Mesenchymal stem cell (in vitro differentiated cells and primary cell): ENCODE measurements at regions not wholly inside any gene's neighbourhood (a gene's known extent, or its start where the extent isn't known, plus 50 kb on each side); places are given as distances from the start of the nearest gene placed in this dataset.

ENCODE experiments used
- DNase-seq: peaks from one replicate; pipeline ENCODE4 v3.0.0-alpha.2; 2013
- H2AFZ ChIP-seq: one replicate; pipeline ENCODE4 v1.6.1; 2013; ENCODE audit warnings: low read depth, mild to moderate bottlenecking, control low read depth, inconsistent platforms, low read length, moderate library complexity
- H2AK5ac ChIP-seq: 2 replicates; pipeline ENCODE4 v1.6.1; 2013; ENCODE audit warnings: low read length, moderate library complexity, mild to moderate bottlenecking, inconsistent platforms; ENCODE audit not compliant: severe bottlenecking
- H2BK120ac ChIP-seq: one replicate; pipeline ENCODE4 v1.6.1; 2013; ENCODE audit warnings: low read depth, mild to moderate bottlenecking, inconsistent platforms, low read length, moderate library complexity
- H2BK12ac ChIP-seq, 2 experiments: one replicate each; pipeline ENCODE4 v1.6.1; 2013; ENCODE audit warnings: inconsistent platforms in 2 of 2, low read length in 2 of 2, mild to moderate bottlenecking in 2 of 2, moderate library complexity in 2 of 2, control low read depth in 1 of 2
- H2BK15ac ChIP-seq: one replicate; pipeline ENCODE4 v1.6.1; 2013; ENCODE audit warnings: mild to moderate bottlenecking, low read depth, inconsistent platforms; ENCODE audit not compliant: poor library complexity, severe bottlenecking
- H2BK5ac ChIP-seq: 2 replicates; pipeline ENCODE4 v1.6.1; 2013; ENCODE audit warnings: low read depth, mild to moderate bottlenecking, low read length, control low read depth, inconsistent platforms; ENCODE audit not compliant: poor library complexity, severe bottlenecking
- H3K14ac ChIP-seq, 2 experiments: one replicate each; pipeline ENCODE4 v1.6.1; 2013; ENCODE audit warnings: inconsistent platforms in 2 of 2, low read length in 2 of 2, control low read depth in 1 of 2, mild to moderate bottlenecking in 1 of 2, moderate library complexity in 1 of 2
- H3K18ac ChIP-seq, 2 experiments: one replicate each; pipeline ENCODE4 v1.6.1; 2013; ENCODE audit warnings: inconsistent platforms in 2 of 2, low read length in 2 of 2, control low read depth in 1 of 2, low read depth in 1 of 2, mild to moderate bottlenecking in 1 of 2
- H3K23ac ChIP-seq, 2 experiments: one replicate each; pipeline ENCODE4 v1.6.1; 2013; ENCODE audit warnings: inconsistent platforms in 2 of 2, low read length in 2 of 2, mild to moderate bottlenecking in 2 of 2, moderate library complexity in 2 of 2, control low read depth in 1 of 2
- H3K27ac ChIP-seq: 2 replicates; pipeline ENCODE4 v1.5.1; 2013; ENCODE audit warnings: mild to moderate bottlenecking, moderate library complexity, low read length, control low read depth, inconsistent platforms; ENCODE audit not compliant: poor library complexity, severe bottlenecking
- H3K27me3 ChIP-seq, 2 experiments: 2 replicates each; pipeline versions ENCODE4 v1.6.1 to v1.7.0; 2013; ENCODE audit warnings: low read length in 2 of 2, mild to moderate bottlenecking in 2 of 2, moderate library complexity in 2 of 2, control low read depth in 1 of 2, inconsistent platforms in 1 of 2; ENCODE audit not compliant: control insufficient read depth in 1 of 2, insufficient read depth in 1 of 2
- H3K36me3 ChIP-seq, 2 experiments: 2 replicates each; pipeline versions ENCODE4 v1.6.1 to v1.7.0; 2013; ENCODE audit warnings: low read length in 2 of 2, control low read depth in 1 of 2, inconsistent platforms in 1 of 2, low read depth in 1 of 2, mild to moderate bottlenecking in 1 of 2; ENCODE audit not compliant: insufficient read depth in 2 of 2, control insufficient read depth in 1 of 2
- H3K4ac ChIP-seq, 2 experiments: one replicate each; pipeline ENCODE4 v1.6.1; 2013; ENCODE audit warnings: inconsistent platforms in 2 of 2, low read length in 2 of 2, mild to moderate bottlenecking in 2 of 2, moderate library complexity in 2 of 2, control low read depth in 1 of 2, low read depth in 1 of 2
- H3K4me1 ChIP-seq: 2 replicates; pipeline ENCODE4 v1.6.1; 2013; ENCODE audit warnings: low read depth, low read length, control low read depth; ENCODE audit not compliant: control insufficient read depth, insufficient read depth
- H3K4me2 ChIP-seq: 2 replicates; pipeline ENCODE4 v1.6.1; 2013; ENCODE audit warnings: low read length, mild to moderate bottlenecking, inconsistent platforms; ENCODE audit not compliant: poor library complexity, severe bottlenecking
- H3K4me3 ChIP-seq, 2 experiments: 2 replicates each; pipeline versions ENCODE4 v1.5.1 to v1.7.0; 2013; ENCODE audit warnings: low read length in 2 of 2, mild to moderate bottlenecking in 2 of 2, control low read depth in 1 of 2, low read depth in 1 of 2; ENCODE audit not compliant: insufficient read depth in 1 of 2
- H3K79me1 ChIP-seq: replicated peaks from 2 replicates; pipeline ENCODE4 v1.6.1; 2013; ENCODE audit warnings: mild to moderate bottlenecking, control low read depth, low read length, inconsistent platforms; ENCODE audit not compliant: poor library complexity, severe bottlenecking
- H3K9ac ChIP-seq: 2 replicates; pipeline ENCODE4 v1.7.0; 2013; ENCODE audit warnings: mild to moderate bottlenecking, low read length, moderate library complexity
- H3K9me3 ChIP-seq: 2 replicates; pipeline ENCODE4 v1.7.0; 2013; ENCODE audit warnings: mild to moderate bottlenecking, low read length; ENCODE audit not compliant: control insufficient read depth
- H4K8ac ChIP-seq: one replicate; pipeline ENCODE4 v1.6.1; 2013; ENCODE audit warnings: inconsistent platforms, mild to moderate bottlenecking, low read length, moderate library complexity
- H4K91ac ChIP-seq: one replicate; pipeline ENCODE4 v1.6.1; 2013; ENCODE audit warnings: mild to moderate bottlenecking, low read length, inconsistent platforms
- WGBS: methylation state at CpG from one replicate; pipeline ENCODE4 v1.1.7; 2013; ENCODE audit warnings: mixed read lengths; 5-methylcytosine and 5-hydroxymethylcytosine counted together

DNA sequence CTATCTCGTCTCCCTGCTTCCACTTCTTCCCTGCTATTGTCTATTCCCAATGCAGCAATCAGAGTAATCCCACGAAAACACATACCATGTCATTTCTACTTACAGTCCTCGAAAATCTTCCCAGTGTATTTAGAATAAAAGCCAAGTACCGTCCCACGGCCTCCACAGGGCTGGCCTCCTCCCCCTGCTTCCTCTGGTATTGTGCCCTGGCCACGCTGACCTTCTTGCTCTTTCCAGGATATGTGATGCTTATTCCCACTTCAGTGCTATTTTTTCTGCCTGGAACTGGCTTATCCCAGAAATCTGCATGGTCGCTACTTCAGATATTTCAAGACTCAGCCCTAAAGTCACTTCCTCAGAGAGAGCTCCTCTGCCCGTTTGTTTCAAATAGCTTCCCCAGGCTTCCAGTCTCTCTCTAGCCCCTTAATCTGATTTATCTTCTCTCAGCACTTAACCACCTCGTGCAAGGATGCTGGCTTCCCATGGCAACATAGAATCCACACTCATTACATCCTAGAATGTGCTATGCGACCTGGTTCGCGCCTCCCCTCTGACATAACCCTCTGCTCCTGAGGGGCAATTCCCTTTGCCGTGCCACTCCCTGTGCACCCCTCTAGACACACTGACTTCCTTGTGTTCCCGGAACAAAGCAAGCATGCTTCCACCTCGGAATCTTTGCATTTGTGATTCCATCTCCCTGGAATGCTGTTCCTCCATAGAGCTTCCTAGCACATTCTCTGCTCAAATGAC lies 365.9 kb downstream of the ZSWIM6 start:
- Histone ChIP-seq H3K27ac (no peak overlapping the region), H3K4me3 (no peak overlapping the region), H3K27me3 (peaks cover 0 to 11% of the 10 kb centered on the region in 2 experiments), H4K8ac (no peak overlapping the region), H3K4me1 (no peaks in the 10 kb centered on the region), H3K18ac (no peak overlapping the region), H2BK12ac (no peak overlapping the region), H3K79me1 (no peaks in the 10 kb centered on the region), H3K23ac (no peak overlapping the region), H2BK15ac (no peak overlapping the region), H3K4ac (no peak overlapping the region), H4K91ac (no peak overlapping the region), H2AK5ac (no peak overlapping the region), H3K14ac (peak overlapping the region in 1 of 2 experiments; percentile 8), H3K4me2 (no peak overlapping the region), H3K36me3 (no peaks in the 10 kb centered on the region), H3K9me3 (peaks cover 2% of the 10 kb centered on the region), H3K9ac (no peak overlapping the region), H2AFZ (no peak overlapping the region), H2BK120ac (no peak overlapping the region), H2BK5ac (no peak overlapping the region)
- DNase-seq = no peak
- WGBS = 74% methylated on average over 15 of the region's 15 CpGs

DNA sequence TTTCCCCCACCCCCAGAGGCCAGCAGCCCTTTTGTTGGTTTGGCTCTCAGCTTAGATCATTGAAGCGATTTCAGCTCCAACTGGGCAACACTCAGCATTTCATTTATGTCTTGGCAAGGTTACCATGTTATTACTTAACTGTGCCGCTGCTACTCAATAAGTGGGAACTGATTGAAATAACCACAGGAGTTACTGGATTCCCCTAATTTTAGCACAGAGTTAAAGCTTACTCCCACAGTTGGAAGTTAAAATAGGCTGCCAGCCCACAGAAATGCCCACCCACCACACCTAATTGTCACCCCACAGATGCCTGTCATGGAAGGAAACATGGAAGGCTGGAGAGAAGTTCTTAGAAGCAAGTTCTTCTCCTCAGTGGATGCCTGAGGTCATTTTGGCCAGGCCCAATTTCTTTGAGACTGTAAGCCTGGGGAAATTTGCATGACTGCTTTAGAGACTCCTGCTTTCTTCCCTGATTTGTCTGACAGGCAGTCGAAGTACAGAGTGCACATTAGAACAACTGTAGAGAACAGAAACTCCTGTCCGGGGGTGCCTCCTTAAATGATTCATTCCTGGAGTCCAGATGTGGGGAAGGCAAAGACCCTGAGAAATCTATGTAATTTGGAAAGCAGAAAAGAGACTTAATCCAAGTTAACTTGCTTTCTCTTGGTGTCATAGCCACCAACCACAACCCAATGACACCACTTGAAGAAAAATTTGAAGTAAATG lies 370.0 kb downstream of the ZSWIM6 start:
- Histone ChIP-seq H2AK5ac (no peak overlapping the region), H3K9me3 (no peaks in the 10 kb centered on the region), H2BK12ac (no peak overlapping the region), H3K18ac (no peak overlapping the region), H2AFZ (no peak overlapping the region), H4K91ac (no peak overlapping the region), H3K27ac (no peak overlapping the region), H3K4me1 (no peaks in the 10 kb centered on the region), H3K36me3 (no peaks in the 10 kb centered on the region), H3K9ac (no peak overlapping the region), H4K8ac (no peak overlapping the region), H3K79me1 (no peaks in the 10 kb centered on the region), H3K27me3 (peaks cover 0 to 11% of the 10 kb centered on the region in 2 experiments), H2BK15ac (no peak overlapping the region), H3K4ac (no peak overlapping the region), H2BK5ac (no peak overlapping the region), H3K4me3 (no peak overlapping the region), H3K14ac (no peak overlapping the region), H2BK120ac (no peak overlapping the region), H3K23ac (no peak overlapping the region), H3K4me2 (no peak overlapping the region)
- WGBS = 79% methylated on average over 4 of the region's 4 CpGs
- no peak for DNase-seq

- peaks cover 0 to 11% of the 10 kb centered on the region in 2 experiments for H3K27me3 ChIP-seq
- H3K9me3 ChIP-seq = no peaks in the 10 kb centered on the region
- H2AFZ ChIP-seq = no peak overlapping the region
- H3K4me2 ChIP-seq = no peak overlapping the region
- H4K91ac ChIP-seq = no peak overlapping the region
- H2BK15ac ChIP-seq = no peak overlapping the region
- H3K4me3 ChIP-seq = no peak overlapping the region
- H3K36me3 ChIP-seq = no peaks in the 10 kb centered on the region
- H3K79me1 ChIP-seq = no peaks in the 10 kb centered on the region
- no peak overlapping the region for H3K18ac ChIP-seq
- H3K23ac ChIP-seq = no peak overlapping the region
- H3K27ac ChIP-seq = no peak overlapping the region
- H2AK5ac ChIP-seq = no peak overlapping the region
- no peak for DNase-seq
- no peak overlapping the region for H2BK120ac ChIP-seq
- H2BK5ac ChIP-seq = no peak overlapping the region
- H3K14ac ChIP-seq = no peak overlapping the region
- 76% methylated on average over 2 of the region's 2 CpGs for WGBS
- no peaks in the 10 kb centered on the region for H3K4me1 ChIP-seq
- H3K4ac ChIP-seq = no peak overlapping the region
- H4K8ac ChIP-seq = no peak overlapping the region
- H2BK12ac ChIP-seq = no peak overlapping the region
- no peak overlapping the region for H3K9ac ChIP-seq
Observed at GRCh38 chr5:61702784-61703183, 370.7 kb downstream of the ZSWIM6 start.

DNA sequence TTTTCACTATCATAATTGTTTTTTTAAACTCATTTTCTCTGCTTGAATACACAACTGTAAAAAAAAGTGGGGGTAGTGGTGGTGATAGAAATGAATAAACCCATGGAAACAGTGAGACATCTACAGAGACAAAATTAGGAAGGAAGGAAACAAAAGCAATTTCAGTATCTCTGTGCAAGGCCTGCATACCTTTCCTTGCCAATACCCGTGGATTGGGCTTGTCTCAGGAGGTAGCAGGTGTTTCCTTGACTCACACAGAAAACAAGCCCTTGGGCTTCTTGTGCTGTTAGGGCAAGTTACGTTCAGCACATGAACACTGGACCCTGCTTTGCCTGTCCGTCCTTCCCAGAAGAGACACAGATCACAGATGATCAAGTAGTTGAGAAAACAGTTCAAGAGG lies 372.2 kb downstream of the ZSWIM6 start:
- no peak overlapping the region for H2AFZ ChIP-seq
- H3K27ac ChIP-seq = no peak overlapping the region
- H2BK15ac ChIP-seq = no peak overlapping the region
- no peaks in the 10 kb centered on the region for H3K79me1 ChIP-seq
- H2BK120ac ChIP-seq = no peak overlapping the region
- no peak overlapping the region for H3K4me3 ChIP-seq
- H4K8ac ChIP-seq = no peak overlapping the region
- no peak for DNase-seq
- no peak overlapping the region for H2AK5ac ChIP-seq
- no peak overlapping the region for H2BK12ac ChIP-seq
- H3K9me3 ChIP-seq = no peaks in the 10 kb centered on the region
- no peak overlapping the region for H3K14ac ChIP-seq
- H4K91ac ChIP-seq = no peak overlapping the region
- H3K36me3 ChIP-seq = no peaks in the 10 kb centered on the region
- H3K18ac ChIP-seq = no peak overlapping the region
- no peak overlapping the region for H3K4ac ChIP-seq
- H3K9ac ChIP-seq = no peak overlapping the region
- H3K27me3 ChIP-seq = peaks cover 0 to 8% of the 10 kb centered on the region in 2 experiments
- H3K4me1 ChIP-seq = no peaks in the 10 kb centered on the region
- H3K23ac ChIP-seq = no peak overlapping the region
- H2BK5ac ChIP-seq = no peak overlapping the region
- H3K4me2 ChIP-seq = no peak overlapping the region
- 70% methylated on average over 2 of the region's 3 CpGs for WGBS
